GM19372 (cell line): ENCODE measurements at regions not wholly inside any gene's neighbourhood (a gene's known extent, or its start where the extent isn't known, plus 50 kb on each side); places are given as distances from the start of the nearest gene placed in this dataset.
"Not testable (repeated sequence)": the region's sequence is repeated elsewhere in the genome, so short reads cannot be mapped to it uniquely, and the experiment has no call there.

Experiments
- ATAC-seq: cut with Tn5 transposase; IDR thresholded peaks from one replicate; pipeline ENCODE4 v1.9.1; 2021; ENCODE audit warnings: mild to moderate bottlenecking, low read depth, moderate library complexity; ENCODE audit not compliant: unreplicated experiment

DNA sequence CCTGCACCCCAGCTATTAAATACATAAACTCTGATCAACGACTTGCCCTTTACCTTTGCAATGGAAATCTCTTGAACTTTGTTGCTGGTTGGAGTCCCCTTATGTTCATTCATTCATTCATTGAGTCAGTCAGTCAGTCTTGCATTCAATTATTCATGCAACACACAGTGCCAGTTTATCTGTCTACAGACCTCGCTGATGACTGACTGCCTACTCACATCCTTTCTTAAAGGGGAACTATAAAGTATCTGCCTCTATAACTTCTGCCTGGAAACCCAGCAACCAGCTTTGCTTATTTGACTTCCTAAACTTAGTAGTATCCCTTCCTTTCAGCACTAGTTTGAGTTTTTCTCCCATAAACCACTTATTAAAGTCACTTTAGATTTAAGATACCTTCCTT lies 620.8 kb upstream of the ADGRL3 start:
- no peak for ATAC-seq

DNA sequence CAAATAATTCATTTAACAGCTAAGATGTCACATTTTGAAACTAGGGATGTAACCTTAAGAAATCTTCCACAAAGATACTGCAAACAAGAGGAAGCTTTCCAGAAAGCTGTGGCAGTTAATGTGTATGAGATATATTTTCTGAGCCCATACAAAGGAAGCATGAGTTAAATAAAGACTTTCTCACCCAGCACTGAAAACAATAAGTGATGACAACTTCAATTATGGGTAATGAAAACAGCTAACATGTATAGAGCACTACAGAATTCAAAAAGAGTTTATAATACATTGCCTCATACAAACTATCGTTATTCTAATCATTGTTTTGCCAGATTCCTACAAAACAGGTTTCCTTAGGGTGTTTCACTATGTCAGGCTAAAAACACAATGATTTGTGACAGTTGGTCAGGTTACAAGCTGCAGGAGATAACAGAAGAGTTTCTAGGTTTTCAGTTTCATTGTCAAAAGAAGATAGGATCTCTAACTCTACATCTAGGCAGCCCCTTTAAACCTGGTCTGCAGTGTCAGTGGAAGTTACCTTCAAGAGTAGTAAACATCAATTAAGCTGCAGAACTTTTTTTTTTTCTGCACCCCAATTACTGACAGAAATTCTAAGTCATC lies 618.1 kb upstream of the ADGRL3 start:
- no peak for ATAC-seq

DNA sequence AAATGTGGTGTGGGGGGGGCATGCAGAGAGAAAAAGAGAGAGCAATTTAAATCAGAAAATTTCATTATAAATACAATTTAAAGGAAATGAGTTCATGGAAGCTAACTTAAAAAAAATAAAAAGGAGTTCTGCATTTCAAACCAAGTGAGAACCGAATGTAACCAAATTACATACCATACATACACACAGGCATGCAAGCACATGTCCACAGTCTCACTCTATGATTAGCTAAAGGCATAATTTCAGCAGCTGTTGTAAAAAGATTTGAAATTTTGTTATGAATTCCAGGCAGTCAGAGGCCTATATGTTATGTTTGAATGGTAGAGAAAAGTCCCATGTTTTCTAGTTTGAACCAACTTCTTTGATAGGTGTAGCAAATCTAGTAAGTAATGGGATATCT lies 611.6 kb upstream of the ADGRL3 start:
- ATAC-seq, result no peak

DNA sequence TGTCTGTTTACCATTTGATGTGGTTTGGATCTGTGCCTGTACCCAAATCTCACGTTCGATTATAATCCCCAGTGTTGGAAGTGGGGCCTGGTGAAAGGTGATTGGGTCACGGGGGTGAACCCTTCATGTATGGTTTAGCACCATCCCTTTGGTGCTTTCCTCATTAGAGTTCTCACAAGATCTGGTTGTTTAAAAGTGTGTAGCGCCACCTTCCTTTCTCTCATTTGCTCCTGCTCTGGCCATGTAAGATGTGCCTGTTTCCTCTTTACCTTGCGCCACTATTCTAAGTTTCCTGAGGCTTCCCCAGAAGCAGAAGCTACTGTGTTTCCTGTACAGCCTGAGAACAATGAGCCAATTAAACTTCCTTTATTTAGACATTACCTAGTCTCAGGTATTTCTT lies 610.7 kb upstream of the ADGRL3 start:
- no peak for ATAC-seq

DNA sequence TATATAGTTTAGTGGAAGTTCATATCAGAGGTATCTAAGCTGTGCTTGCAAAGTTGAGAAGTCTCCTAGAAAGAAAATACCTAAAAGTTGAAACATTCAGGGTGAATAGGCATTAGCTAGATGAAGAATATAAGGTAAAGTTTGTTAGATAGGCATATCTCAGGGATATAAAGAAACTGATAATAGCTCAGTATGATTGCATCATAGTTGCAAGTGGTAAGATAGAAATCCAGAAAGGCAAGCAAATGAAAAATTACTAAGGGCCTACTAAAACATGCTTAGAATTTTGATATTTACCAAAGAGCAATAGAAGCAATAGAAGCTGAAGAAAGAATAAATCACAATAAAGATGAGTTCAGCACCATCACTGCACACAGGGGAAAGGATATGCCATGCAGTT lies 610.0 kb upstream of the ADGRL3 start:
- ATAC-seq, result no peak

DNA sequence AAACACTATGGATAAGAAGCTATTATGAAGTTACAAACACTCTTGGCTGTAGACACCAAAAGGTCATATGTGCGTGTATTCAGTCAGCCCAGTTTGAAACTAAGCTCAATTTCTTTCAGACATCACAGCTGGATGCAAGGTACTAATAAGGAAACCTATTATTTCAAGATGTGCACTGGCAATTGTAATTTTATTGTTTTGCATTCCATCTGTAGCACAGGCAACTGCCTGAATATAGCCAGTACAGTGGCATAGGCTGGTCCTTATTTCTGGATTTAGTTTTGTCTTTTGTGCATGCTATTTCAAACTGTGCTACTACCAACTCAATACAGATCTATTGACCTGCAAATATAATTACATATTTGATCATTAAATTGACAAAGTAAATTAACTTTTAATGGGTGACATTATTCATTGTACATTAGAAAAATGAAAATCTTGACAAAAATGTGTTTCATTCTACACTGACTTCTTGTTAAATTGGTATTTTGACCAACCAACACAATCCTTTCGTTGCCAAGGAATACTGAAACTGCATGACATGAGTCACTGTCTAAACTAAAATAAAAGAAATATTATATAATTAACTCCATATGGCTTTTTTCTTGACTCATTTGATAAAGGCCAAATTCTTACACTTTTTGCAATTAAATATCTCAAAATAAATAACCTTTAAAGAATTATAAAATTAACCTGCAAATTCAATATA lies 594.3 kb upstream of the ADGRL3 start:
- ATAC-seq, result no peak

DNA sequence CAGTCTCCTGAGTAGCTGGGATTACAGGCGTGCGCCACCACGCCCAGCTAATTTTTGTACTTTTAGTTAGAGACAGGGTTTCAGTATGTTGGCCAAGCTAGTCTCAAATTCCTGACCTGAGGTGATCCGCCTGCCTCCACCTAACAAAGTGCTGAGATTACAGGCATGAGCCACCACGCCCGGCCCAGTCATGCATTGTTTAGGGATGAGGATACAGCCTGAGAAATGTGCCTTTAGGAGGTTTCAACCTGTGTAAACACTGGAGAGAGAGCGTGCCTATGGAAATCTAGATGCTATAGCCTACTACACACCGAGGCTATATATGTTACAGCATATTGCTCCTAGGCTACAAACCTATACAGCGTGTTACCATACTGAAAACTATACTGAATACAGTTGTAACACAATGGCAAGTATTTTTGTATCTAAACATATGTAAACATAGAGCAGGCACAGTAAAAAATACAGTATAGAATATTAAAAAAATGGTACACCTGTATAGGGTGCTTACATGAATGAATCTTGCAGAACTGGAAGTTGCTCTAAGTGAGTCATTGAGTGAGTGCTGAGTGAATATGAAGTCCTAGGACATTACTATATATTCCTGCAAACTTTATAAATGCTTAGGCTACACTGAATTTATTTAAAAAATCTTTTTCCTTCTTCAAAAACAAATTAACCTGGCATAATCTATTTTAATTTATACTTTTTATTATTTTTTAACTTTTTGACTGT lies 588.2 kb upstream of the ADGRL3 start:
- no peak for ATAC-seq

DNA sequence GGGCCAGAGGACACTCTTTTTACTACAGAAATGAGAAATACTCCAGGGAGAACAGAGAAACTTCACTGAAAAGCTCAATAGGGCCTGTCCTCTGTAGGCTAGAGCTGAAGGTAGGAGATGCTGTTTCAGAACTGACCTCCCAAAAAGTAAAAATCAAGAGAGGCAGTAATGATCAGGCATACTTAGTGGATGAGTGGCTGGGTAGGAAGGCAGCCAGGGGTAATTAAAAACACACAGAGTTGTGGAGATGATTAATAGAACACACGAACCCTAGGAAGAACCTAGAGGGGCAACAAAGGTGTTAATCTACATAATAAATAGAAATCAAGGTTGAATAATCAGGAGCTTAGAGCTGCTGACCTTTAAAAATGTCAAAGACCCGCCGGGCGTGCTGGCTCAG lies 582.4 kb upstream of the ADGRL3 start:
- no peak for ATAC-seq

DNA sequence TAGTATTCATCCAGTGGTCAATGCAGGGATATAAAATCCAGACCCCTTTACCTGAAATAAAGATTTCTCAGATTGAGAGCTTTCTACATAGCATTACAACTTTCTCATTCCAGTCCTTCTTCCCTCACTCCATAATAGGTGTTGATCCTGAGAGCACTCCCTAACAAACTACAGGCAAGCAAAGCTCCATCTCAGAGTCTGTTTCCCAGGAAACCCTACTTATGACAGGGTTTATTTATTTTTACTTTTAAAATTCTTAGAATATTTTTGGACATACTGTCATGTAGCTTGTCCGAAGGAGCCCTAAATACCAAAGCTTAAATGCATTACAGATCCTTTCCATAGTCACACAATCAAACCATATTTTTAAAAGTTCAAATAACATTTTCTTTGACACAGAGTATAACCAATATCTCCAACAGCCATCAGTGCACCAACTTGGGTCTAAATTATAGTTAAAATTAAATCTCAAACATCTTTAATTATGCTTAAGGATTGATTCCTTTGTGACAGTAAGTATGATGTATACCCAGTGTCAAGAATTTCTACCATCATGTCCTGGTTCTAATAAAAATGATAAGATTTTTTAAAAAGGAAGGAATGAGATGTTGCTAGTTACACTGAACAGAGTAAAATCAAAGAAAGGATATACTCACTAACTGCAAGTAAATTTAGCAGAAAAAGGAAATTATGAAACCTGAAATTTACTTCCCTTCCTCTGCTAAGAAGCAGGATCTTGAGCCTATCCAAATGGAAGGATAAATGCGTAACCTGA lies 580.4 kb upstream of the ADGRL3 start:
- no peak for ATAC-seq

DNA sequence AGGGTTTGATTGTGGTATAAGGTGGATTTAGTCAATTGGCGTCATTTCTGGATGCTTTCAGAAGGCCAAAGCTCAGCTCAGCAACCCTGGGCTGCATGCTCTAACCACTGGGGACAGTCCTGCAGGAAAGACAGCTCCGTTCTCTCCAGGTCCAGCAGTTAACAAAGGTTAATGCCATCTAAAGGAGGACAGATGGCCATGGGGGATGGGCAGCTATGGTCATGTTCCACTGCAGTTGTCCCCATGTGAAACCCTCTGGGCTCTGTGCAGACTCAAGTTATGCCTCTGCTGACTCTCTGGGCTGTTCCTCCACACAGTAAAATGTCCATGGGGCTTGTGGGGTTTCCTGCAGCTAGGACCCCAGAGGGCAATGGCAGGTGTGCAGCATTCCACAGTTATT lies 562.1 kb upstream of the ADGRL3 start:
- ATAC-seq, result no peak

DNA sequence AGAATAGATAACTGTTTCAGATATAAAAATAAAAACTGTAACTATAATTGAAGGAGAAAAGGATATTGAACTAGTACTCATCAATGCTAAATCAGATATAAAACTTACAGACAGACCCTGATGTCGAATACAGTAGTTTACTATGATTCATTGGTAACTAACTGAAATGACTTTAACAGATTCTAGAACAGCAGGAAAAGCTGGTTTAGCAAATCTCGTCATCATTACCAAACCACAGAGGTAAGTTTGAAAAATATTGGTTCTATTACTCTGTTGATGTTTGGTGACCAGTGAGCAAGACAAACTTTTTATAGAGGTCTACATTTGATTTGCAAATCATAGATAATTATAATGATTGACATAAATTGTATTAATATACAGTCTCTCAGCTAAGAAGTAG lies 551.4 kb upstream of the ADGRL3 start:
- no peak for ATAC-seq

DNA sequence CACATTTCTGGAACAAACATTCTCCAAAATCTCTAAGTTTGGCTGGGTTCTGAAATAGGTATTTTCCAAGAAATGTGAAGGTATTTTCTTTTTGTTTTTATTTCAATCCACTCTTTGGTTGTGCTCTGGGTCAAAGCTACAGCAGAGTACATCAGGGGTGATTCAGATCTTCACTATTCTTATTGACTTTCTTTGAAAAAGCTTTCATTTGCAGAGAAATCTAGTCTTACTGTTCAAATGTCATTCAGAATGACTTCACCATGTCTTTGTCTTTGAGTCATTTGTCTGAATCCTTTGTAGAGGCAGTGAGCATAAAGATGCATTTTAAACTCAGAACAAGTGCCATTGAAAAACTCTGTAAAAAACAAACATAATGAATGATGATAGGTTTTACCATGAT lies 547.2 kb upstream of the ADGRL3 start:
- ATAC-seq, result no peak

DNA sequence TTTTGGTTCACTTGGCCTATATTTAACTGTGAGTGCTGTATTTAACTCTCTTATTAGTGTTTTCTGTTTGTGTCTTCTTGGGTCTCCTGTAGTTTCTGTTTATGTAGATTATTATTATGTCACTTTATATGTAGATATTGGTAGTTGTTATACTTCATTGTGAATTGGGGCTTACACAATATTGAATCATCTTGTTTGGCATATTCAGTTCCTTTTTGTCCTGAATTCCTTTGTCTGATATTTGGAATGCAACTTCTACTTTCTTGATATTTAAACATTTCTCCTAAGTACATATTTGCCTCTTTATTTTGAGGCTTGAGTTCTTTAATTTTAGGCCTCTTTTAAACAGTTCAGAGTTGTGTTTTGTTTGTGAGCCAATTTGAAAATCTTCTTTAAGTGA lies 544.8 kb upstream of the ADGRL3 start:
- ATAC-seq, result no peak

DNA sequence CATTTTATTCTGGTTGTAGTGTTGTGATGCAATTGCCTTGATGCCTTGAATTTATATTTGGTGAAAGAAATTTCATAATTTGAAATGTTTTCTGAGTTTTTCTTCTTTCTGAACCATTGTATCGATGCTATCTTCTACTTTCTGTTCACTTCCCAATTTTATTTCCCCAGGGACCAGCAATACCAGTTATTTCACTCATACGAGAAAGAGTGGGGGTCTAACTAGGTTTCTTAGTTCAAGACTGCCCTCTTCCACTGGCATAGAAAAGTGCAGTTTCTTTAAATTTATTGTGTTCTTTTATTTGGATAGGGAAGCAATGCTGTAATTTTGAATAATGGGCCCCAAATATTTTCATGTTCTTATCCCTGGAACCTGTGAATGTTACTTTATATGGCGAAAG lies 544.0 kb upstream of the ADGRL3 start:
- ATAC-seq, result no peak

DNA sequence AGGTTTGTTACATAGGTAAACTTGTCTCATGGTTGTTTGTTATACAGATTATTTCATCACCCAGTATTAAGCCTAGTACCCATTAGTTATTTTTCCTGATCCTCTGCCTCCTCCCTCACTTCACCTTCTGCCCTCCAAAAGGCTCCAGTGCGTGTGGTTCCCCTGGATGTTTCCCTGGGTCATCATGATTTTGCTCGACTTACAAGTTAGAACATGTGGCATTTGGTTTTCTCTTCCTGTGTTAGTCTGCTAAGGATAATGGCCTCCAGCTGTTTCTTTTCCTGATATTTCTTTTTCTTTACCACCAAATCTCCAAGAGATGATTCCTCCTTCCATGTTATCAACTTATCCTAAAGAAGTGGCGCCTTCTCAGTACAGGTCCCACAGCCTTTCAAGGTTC lies 543.1 kb upstream of the ADGRL3 start:
- ATAC-seq, result no peak

DNA sequence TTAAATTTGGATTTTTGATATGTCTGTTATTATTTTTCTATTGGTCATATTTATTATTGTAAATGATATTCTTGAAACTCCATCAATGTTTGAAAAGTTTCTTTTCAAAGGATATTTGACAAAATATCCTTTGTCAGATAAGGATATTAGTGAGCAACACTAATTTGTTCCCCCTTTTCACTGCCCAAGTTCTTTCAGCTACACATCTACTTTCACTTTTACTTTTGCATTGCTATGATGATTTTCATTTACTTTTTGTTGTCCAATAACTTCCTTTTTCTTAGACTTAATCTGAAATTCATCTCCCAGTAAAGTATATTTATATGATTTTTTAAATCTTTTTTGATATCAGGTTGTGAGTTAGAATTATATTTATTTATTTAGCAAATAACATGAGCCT lies 542.3 kb upstream of the ADGRL3 start:
- ATAC-seq, result no peak

DNA sequence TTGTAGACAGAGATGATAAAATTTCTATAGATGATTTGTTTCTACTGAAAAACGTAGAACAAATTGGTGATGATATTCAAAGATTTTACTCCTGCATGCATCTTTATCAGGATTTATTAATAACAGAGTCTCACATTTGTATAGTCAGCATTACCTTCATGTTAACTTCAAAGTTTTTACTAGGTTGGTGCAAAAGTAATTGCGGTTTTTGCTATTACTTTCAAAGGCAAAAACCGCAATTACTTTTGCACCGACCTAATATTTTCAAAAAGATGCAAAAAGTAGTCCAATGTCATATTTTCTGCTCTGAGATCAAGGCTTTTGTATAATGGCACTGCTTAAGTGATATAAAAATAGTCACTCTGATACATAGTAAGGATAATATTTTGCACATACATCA lies 536.4 kb upstream of the ADGRL3 start:
- ATAC-seq, result no peak

DNA sequence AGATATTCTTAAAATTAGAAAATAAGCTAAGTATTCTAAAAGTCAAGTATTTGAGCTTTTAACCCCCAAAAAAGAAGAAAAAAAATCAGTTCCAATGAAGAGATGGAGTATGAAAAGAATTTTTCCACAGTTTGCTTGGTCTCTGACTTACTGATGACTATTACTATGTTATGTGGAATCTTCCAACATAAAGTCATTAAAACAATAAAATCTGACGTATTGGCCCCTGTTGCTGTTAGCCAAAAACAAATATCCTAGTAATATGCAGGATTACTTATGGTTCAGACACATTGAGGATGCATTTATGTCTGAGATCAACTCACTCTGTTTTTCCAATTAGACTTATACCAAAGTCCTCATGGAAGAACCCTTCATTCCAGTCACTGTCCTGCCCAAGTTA lies 517.2 kb upstream of the ADGRL3 start:
- no peak for ATAC-seq

DNA sequence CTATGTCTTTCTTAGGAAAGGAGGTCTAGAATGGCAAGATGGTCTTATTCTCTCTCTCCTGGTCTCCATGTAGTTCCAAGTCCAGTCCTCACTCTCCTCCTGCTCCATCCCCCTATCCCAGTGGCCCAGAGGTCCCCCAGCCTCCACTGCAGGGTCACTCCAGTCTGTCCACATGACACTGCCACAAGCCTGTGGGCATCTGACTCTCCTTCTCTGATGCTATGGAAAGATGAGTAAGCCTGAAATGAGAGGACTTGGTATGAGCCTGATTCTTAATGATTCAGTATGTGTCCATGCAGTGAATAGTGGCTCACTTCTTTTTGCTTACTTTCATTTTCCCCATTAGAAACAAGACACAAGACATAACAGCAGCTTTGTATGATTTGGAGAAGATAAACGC lies 516.8 kb upstream of the ADGRL3 start:
- ATAC-seq, result no peak

DNA sequence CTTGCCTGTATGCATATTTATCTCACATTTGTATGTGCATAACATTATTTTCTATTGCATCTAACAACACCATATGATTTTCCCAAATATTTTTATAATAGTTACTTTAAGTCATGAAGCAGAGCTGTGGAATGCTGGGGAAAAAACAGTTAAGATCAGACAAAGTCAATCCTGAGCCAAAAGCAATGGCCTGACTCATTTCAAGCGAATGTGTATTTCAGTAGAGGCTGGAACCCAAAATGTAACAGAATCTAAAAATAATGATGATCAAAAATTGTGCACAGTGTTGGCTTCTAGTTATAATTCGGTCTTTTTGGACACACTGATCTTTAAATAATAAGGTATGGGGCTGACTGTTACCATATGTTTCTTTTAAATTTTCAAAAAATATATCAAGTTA lies 516.2 kb upstream of the ADGRL3 start:
- ATAC-seq, result no peak

DNA sequence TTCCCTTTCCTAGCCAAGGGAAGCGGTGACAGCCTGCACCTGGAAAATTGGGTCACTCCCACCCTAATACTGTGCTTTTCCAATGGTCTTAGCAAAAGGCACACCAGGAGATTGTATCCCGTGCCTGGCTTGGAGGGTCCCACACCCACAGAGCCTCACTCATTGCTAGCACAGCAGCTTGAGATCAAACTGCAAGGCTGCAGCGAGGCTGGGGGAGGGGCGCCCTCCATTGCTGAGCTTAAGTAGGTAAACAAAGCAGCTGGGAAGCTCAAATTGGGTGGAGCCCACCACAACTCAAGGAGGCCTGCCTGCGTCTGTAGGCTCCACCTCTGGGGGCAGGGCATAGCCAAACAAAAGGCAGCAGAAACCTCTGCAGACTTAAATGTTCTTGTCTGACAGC lies 504.1 kb upstream of the ADGRL3 start:
- ATAC-seq, result not testable (repeated sequence)
